ENCODE measurements at regions not wholly inside any gene's neighbourhood (a gene's known extent, or its start where the extent isn't known, plus 50 kb on each side); places are given as distances from the start of the nearest gene placed in this dataset.

GRCh38 chr11:112400476-112401014 is 139.9 kb upstream of the PLET1 start (continued):
- no peak for TF ChIP-seq CHD7 (IDR thresholded peaks at IDR 0.05; ENCODE audit: insufficient replicate concordance, low read length)
- no peak for TF ChIP-seq BCL11A (IDR thresholded peaks at IDR 0.05; ENCODE audit: low read depth in 2 of 2, low read length in 2 of 2)
- TF ChIP-seq CHD1 (IDR thresholded peaks at IDR 0.05; ENCODE audit: low read depth, low read length): no peak
- TF ChIP-seq EZH2 (IDR thresholded peaks at IDR 0.05; ENCODE audit: low read depth, low read length, severe bottlenecking): no peak
- no peak for TF ChIP-seq SIX5 (IDR thresholded peaks at IDR 0.05; ENCODE audit: low read depth, low read length)
- TF ChIP-seq TBP (IDR thresholded peaks at IDR 0.05; ENCODE audit: low read depth, low read length): no peak
- TF ChIP-seq EP300 (IDR thresholded peaks at IDR 0.05; ENCODE audit: borderline replicate concordance in 1 of 2, low read depth in 2 of 2, low read length in 2 of 2): no peak
- no peak for TF ChIP-seq POU5F1 (IDR thresholded peaks at IDR 0.05; ENCODE audit: low read depth, low read length)
- TF ChIP-seq SRF (IDR thresholded peaks at IDR 0.05; ENCODE audit: low read depth, low read length): no peak

All from H1 (cell line).